GM21381 (cell line): ENCODE measurements at regions not wholly inside any gene's neighbourhood (a gene's known extent, or its start where the extent isn't known, plus 50 kb on each side); places are given as distances from the start of the nearest gene placed in this dataset.

ENCODE experiments used
- ATAC-seq: cut with Tn5 transposase; IDR thresholded peaks from one replicate; pipeline ENCODE4 v1.9.1; 2021; ENCODE audit warnings: mild to moderate bottlenecking, moderate library complexity; ENCODE audit not compliant: unreplicated experiment

- no peak for ATAC-seq
Observed at GRCh38 chr18:41553716-41554115, 401.3 kb upstream of the PIK3C3 start.

GRCh38 chr18:41548521-41549260, 406.3 kb upstream of the PIK3C3 start:
- no peak for ATAC-seq

GRCh38 chr18:41545091-41545888, 409.7 kb upstream of the PIK3C3 start:
- ATAC-seq: no peak

- ATAC-seq: no peak
Observed at GRCh38 chr18:41543815-41544214, 411.2 kb upstream of the PIK3C3 start.

DNA sequence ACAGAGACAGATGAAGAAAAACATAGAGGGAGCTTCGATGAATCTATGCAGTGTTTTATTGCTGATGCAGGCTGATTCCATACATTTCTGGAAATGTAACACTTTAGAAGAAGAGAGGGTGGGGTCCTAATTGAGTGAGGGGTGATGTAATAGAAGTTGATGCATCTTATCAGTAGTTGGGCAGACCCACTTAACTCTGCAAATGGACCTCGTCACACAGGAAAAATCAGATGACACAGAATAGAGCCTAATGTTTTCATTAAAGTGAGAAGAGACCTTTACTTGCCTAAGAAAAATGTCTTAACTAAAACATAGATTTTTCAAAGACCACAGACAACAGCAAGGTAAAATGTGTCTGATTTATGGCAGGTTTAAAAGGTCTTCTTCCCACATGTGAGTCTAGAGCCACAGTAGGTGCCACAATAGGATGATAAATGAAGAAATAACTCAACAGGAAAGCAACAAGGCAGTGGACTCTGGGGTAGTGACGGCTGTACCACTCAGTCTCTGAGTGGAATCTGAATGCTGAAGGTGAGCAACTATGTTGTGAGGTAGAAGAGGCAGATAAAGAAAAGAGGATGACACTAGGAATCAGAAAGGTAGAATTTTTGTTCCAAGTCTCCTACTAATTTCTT, 414.7 kb upstream of the PIK3C3 start:
- ATAC-seq: no peak

DNA sequence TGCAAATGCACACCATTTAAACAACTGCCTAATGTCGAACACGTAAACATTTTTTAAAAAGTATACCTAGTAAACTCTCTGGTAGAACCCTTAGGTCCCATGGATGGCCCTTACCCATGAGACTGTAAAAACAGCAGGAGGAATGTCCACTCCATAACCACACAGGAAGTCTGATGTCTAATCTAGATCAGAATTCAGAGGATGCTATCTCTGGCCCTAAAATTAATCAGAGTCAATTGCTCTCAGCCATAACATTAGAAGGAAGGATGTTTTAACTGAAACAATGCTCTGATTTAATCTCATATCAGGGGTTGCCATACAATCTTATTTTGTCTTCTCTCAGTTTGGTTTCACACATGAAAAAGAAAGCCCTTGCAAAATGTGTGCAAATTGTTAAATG, 416.3 kb upstream of the PIK3C3 start:
- no peak for ATAC-seq

DNA sequence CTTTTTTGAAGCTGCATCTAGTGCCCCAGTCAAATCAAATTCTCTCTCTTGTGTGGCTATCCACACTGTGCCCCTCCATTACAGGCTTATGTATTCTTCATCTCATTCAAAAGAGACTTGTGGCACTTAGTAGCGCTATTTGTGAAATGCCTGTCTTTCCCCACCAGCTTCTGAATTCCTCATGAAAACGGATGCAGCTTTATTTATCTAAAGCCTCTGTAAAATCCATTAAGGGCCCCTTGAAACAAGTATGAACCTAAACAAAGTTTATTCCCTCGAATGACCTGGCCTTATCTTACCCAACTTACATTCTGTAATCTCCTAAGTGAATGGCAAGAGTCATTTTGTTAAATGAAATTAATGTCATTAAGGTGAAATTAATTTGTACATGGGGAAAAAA, 417.4 kb upstream of the PIK3C3 start:
- ATAC-seq: no peak

GRCh38 chr18:41532344-41533086, 422.5 kb upstream of the PIK3C3 start:
- no peak for ATAC-seq

DNA sequence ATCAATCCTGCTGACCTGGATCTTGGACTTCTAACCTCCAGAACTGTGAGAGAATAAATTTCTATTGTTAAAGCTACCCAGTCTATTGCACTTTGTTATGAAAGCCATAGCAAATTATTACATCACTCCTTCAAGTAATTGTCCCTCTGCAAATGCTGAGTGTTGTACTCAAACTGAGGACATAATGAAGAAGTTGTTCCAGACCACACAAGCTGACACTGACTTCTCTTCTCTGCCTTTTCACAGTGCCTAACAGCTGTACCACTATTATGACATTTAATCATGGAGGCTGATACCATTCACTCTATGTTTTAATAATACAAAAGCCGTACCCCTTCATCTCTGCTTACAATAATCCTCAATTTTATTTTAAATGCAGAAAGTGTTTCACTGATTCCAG, 424.1 kb upstream of the PIK3C3 start:
- ATAC-seq: no peak

DNA sequence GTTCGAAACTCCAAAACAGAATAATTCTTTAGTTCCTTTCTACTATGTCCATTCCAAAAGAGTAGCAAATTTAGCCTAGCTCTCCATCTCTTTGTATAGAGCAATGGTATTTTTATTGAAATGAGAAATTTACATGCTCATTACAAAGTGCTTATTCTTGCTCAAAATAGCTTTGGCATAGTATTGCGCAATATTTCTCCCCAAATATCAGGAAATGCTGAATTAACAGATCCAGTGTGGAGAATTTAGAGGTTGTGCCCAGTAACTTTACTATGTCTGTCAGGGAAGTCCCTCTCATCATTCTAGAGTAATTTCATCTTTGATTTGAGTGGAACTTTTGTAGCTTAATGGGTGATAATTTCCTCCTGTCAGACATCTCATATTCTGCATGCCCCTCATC, 425.9 kb upstream of the PIK3C3 start:
- no peak for ATAC-seq

- ATAC-seq: no peak
Observed at GRCh38 chr18:41526054-41526453, 429.0 kb upstream of the PIK3C3 start.

DNA sequence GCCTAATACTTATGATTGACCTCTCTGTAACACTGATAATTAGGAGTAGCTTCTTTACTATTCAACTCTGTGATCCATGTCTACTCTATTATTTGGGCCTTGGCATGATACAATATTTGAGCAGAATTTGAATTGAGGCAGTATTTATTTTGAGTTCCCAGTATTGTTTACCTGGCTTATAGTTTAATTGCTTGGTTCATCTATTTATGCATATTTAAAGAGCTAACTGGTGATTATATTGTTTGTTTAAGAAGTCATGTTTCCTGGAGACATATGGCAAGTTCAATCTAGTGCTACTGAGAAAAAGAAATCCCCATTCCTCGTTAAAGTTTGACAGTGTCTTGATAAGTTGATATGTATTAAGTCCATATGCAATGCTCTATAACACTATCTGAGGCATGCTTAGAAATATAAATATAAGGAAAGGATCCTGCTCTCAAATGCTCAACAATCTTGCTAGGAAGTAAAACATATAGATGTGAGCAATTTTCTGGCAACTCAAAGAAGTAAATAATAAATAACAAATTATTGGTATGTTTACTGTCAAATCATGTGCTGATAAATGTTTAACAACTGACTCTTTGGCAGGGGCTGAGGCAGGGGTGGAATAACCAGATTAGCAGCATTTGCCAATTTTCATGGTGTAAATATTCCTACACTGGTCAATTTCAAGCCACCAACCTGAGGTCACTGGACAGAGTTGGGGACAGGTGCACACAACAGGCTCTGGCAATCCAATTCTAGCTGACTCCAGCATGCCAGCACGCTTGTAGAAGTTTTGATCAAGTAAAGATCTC, 430.2 kb upstream of the PIK3C3 start:
- no peak for ATAC-seq

DNA sequence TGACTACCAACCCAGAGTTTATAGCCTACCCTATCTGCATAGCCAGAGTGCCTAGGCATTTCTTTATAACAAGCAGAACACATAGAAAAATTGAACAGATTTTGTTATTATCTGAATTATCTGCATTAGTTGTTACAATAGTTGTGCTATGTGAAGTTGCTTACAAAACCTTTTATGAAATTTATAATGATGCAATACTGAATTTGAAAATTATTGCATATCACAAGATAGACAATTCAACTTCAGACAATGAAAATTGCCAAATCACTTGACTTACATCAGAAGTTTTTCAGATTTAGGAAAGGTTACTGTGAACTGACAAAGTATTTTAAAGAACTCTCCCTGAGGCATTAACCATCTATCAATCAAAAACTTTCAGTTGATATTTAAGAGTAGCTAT, 437.9 kb upstream of the PIK3C3 start:
- ATAC-seq: no peak

DNA sequence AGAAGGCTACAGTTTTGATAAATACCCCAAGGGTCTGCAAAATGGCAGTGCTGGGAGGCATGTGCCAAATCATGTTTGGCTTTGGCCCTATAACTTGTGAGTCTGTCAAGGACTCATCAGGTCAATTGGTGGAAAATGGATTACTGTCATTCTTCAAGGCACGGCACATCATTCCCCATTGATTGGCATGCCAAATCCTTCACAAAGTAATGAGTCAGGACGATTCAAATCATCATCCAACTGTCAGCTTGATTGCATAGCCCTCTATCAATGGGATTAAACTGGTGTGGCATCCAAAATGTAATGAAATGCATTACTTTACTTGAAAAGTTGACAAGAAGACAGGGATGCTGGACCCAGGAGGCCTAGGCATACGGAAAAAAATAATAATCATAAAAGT, 441.6 kb upstream of the PIK3C3 start:
- ATAC-seq: no peak

GRCh38 chr18:41504316-41504715, 450.7 kb upstream of the PIK3C3 start:
- ATAC-seq: no peak

- no peak for ATAC-seq
Observed at GRCh38 chr18:41501848-41502247, 453.2 kb upstream of the PIK3C3 start.

DNA sequence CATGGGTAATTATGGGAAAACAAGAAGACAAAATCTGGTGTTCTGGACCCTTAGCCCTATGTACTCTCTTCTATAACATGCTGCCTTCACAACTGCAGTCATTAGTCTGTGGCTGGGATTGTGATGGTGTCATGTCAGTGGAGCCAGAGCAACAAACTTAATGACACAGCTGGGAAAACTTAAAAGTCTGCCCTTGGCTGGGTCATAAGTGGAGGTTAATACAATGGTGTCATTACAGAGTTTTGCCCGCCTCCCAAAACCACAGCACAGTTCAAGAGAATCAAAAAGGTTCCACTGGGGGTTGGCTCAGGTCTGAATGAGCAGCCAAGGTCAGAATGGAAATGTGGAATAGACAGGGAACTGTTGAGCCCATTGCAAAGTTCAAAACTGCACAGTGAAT, 455.7 kb upstream of the PIK3C3 start:
- no peak for ATAC-seq

DNA sequence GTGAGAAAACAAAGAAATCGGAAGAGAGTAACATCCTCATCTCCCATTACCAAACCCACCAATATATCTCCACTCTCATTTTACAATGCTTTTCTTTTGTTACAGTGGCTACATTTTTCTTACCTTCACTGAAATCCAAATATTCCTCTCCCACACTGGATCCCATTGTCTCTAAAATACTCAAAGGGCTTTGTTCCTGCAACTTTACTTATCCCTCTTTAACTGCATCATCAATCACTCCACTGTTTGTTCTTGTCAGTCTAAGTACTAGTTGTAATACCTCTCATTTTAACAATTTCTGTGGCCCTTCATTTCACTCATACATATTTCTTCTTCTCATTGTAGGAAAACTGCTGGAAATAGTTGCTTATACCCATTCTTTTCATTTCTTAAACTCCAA, 464.2 kb upstream of the PIK3C3 start:
- ATAC-seq: no peak

DNA sequence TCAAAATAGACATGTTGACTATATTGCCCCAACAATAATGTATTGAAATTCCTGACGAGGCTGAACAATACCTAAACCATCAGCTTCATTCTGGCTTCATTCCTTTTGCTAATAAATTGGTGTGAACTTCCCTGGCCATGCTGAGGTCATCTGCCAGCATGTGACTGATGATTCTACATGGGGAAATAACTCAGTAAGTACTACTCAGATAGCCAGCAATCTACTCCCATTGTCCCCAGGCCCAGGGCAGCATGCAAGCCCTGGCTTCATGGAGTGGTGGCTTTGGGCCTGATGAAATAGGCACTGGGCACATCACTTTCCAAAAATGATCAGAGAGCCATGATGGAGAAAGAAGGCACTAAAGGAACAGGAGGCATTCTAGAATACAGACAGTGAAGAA, 468.5 kb upstream of the PIK3C3 start:
- ATAC-seq: no peak

DNA sequence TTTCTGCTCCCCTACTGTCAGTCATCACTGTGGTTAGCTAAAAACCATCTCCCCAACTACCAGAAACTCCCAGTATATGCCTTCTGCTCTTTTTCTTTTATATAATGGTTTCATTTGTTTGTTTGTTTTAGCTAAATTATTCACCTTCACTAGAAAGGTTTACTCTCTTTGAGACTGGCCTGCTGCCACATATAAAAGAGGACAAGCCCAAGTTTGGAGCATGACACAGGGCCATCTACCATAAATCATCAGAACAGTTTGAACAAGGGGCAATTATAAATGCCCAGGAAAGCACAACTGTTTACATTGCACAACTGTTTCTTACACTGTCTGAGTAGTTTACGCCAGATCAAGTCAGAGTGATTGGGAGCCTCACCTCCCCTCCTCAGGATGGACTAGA, 471.0 kb upstream of the PIK3C3 start:
- no peak for ATAC-seq

- ATAC-seq: no peak
Observed at GRCh38 chr18:41482501-41482900, 472.5 kb upstream of the PIK3C3 start.
